Upper lobe of left lung (tissue), 6 donors: ENCODE measurements at regions not wholly inside any gene's neighbourhood (a gene's known extent, or its start where the extent isn't known, plus 50 kb on each side); places are given as distances from the start of the nearest gene placed in this dataset.

Experiments
- ATAC-seq, 2 donors: fragments of 200-7000 bp; cut with Tn5 transposase; one replicate each; pipeline ENCODE4 v1.9.1; 2022; ENCODE audit warnings: mild to moderate bottlenecking in 2 of 2, moderate library complexity in 2 of 2; ENCODE audit not compliant: low FRiP score in 2 of 2
- DNase-seq, 2 donors: peaks; one replicate each; pipeline ENCODE4 v3.0.0-alpha.2; 2019 to 2020
- H3K27ac ChIP-seq, 4 donors: fragments of 200-600 bp; sonication (generic); one replicate each; pipeline ENCODE4 v1.5.1; 2016 to 2019
- H3K27me3 ChIP-seq, 4 donors: fragments of 200-600 bp; sonication (generic); one replicate each; pipeline ENCODE4 v1.5.1; 2017 to 2019
- H3K36me3 ChIP-seq, 4 donors: fragments of 200-600 bp; sonication (generic); one replicate each; pipeline ENCODE4 v1.5.1; 2016 to 2019
- H3K4me1 ChIP-seq, 4 donors: fragments of 200-600 bp; sonication (generic); one replicate each; pipeline ENCODE4 v1.5.1; 2018 to 2019
- H3K4me3 ChIP-seq, 4 donors: fragments of 200-600 bp; sonication (generic); one replicate each; pipeline ENCODE4 v1.5.1; 2017 to 2019; ENCODE audit warnings: mild to moderate bottlenecking in 2 of 4, moderate library complexity in 1 of 4
- H3K9me3 ChIP-seq, 4 donors: fragments of 200-600 bp; sonication (generic); one replicate each; pipeline ENCODE4 v1.5.1; 2018 to 2019
- CTCF ChIP-seq, 6 experiments: fragments of 450-650 bp in 4 of 6; fragments of 200-600 bp in 2 of 6; sonication (generic) in 2 of 6; IDR thresholded peaks; one replicate each; pipeline ENCODE4 v1.5.1; 2016 to 2019; ENCODE audit warnings: antibody characterized with exemption in 6 of 6
- EP300 ChIP-seq, 4 donors: sonication (generic); formaldehyde crosslinking; IDR thresholded peaks; one replicate each; pipeline ENCODE4 v1.5.1; 2017; ENCODE audit warnings: antibody characterized with exemption in 4 of 4, control low read depth in 2 of 4
- POLR2A ChIP-seq, 4 donors: fragments of 450-650 bp; IDR thresholded peaks; one replicate each; pipeline ENCODE4 v1.5.1; 2016 to 2017; ENCODE audit warnings: antibody characterized with exemption in 4 of 4, mild to moderate bottlenecking in 2 of 4
- POLR2AphosphoS5 ChIP-seq, 2 donors: sonication (generic); formaldehyde crosslinking; IDR thresholded peaks; one replicate each; pipeline ENCODE4 v1.5.1; 2017; ENCODE audit warnings: antibody characterized with exemption in 2 of 2
- WGBS, 2 donors: methylation state at CpG; one replicate each; pipeline ENCODE4 v1.1.5; 2017 to 2018; 5-methylcytosine and 5-hydroxymethylcytosine counted together
- donor health status: DM: no; HTN: no; CAD: no; lungs with moderate emphysema.
- donor health status: DM: no; HTN: yes; CAD: no; lungs with severe emphysema.

- DNase-seq (no peak), ATAC-seq (no peak)
- H3K36me3 ChIP-seq, result no peaks in the 10 kb centered on the region
- H3K4me1 ChIP-seq, result no peaks in the 10 kb centered on the region
- no peaks in the 10 kb centered on the region for H3K27me3 ChIP-seq
- H3K27ac ChIP-seq, result no peak overlapping the region
- 95 to 99% methylated on average over 4 of the region's 4 CpGs for WGBS, 2 donors
- H3K9me3 ChIP-seq, result no peaks in the 10 kb centered on the region
- no peak overlapping the region for H3K4me3 ChIP-seq
- TF ChIP-seq POLR2AphosphoS5 (IDR thresholded peaks at IDR 0.05) (no peak), EP300 (IDR thresholded peaks at IDR 0.05) (no peak), CTCF (IDR thresholded peaks at IDR 0.05) (no peak), POLR2A (IDR thresholded peaks at IDR 0.05) (no peak)
Measured at GRCh38 chr15:61701455-61701854, 358.8 kb downstream of the VPS13C start.

GRCh38 chr15:61700803-61701202 lies 359.4 kb downstream of the VPS13C start:
- H3K4me3 ChIP-seq, result no peak overlapping the region
- H3K27ac ChIP-seq, result no peak overlapping the region
- ATAC-seq (no peak), DNase-seq (no peak)
- WGBS, 2 donors, result 68 to 75% methylated on average over 6 of the region's 6 CpGs
- TF ChIP-seq CTCF (IDR thresholded peaks at IDR 0.05), result no peak
- no peak for TF ChIP-seq EP300 (IDR thresholded peaks at IDR 0.05)
- TF ChIP-seq POLR2AphosphoS5 (IDR thresholded peaks at IDR 0.05), result no peak
- no peak for TF ChIP-seq POLR2A (IDR thresholded peaks at IDR 0.05)
- no peaks in the 10 kb centered on the region for H3K4me1 ChIP-seq
- no peaks in the 10 kb centered on the region for H3K27me3 ChIP-seq
- no peaks in the 10 kb centered on the region for H3K36me3 ChIP-seq
- no peaks in the 10 kb centered on the region for H3K9me3 ChIP-seq

- no peaks in the 10 kb centered on the region for H3K4me1 ChIP-seq
- WGBS, 2 donors, result 91 to 94% methylated on average over 2 of the region's 2 CpGs
- no peak for DNase-seq
- no peak overlapping the region for H3K27ac ChIP-seq
- H3K9me3 ChIP-seq, result no peaks in the 10 kb centered on the region
- no peaks in the 10 kb centered on the region for H3K27me3 ChIP-seq
- no peaks in the 10 kb centered on the region for H3K36me3 ChIP-seq
- H3K4me3 ChIP-seq, result no peak overlapping the region
- TF ChIP-seq EP300 (IDR thresholded peaks at IDR 0.05), result no peak
- no peak for TF ChIP-seq POLR2AphosphoS5 (IDR thresholded peaks at IDR 0.05)
- TF ChIP-seq POLR2A (IDR thresholded peaks at IDR 0.05), result no peak
- TF ChIP-seq CTCF (IDR thresholded peaks at IDR 0.05), result no peak
- ATAC-seq, result no peak
Measured at GRCh38 chr15:61697796-61698195, 362.5 kb downstream of the VPS13C start.

- Histone ChIP-seq H3K4me3 (no peak overlapping the region), H3K36me3 (no peaks in the 10 kb centered on the region), H3K9me3 (no peaks in the 10 kb centered on the region), H3K27ac (no peak overlapping the region), H3K4me1 (no peaks in the 10 kb centered on the region), H3K27me3 (no peaks in the 10 kb centered on the region)
- no peak for TF ChIP-seq POLR2AphosphoS5 (IDR thresholded peaks at IDR 0.05)
- TF ChIP-seq EP300 (IDR thresholded peaks at IDR 0.05), result no peak
- no peak for TF ChIP-seq CTCF (IDR thresholded peaks at IDR 0.05)
- no peak for TF ChIP-seq POLR2A (IDR thresholded peaks at IDR 0.05)
- no peak for ATAC-seq
- DNase-seq, result no peak
- 86 to 91% methylated on average over 5 of the region's 5 CpGs for WGBS, 2 donors
Measured at GRCh38 chr15:61689067-61689466, 371.2 kb downstream of the VPS13C start.

GRCh38 chr15:61687651-61688050 lies 372.6 kb downstream of the VPS13C start:
- Histone ChIP-seq H3K4me1 (peaks cover 0 to 6% (median 0%) of the 10 kb centered on the region in 4 donors), H3K9me3 (no peaks in the 10 kb centered on the region), H3K27ac (no peak overlapping the region), H3K4me3 (no peak overlapping the region), H3K36me3 (no peaks in the 10 kb centered on the region), H3K27me3 (no peaks in the 10 kb centered on the region)
- no peak for DNase-seq
- no peak for ATAC-seq
- no peak for TF ChIP-seq EP300 (IDR thresholded peaks at IDR 0.05)
- TF ChIP-seq POLR2A (IDR thresholded peaks at IDR 0.05), result no peak
- TF ChIP-seq CTCF (IDR thresholded peaks at IDR 0.05), result no peak
